ENCODE measurements at regions not wholly inside any gene's neighbourhood (a gene's known extent, or its start where the extent isn't known, plus 50 kb on each side); places are given as distances from the start of the nearest gene placed in this dataset.

DNA sequence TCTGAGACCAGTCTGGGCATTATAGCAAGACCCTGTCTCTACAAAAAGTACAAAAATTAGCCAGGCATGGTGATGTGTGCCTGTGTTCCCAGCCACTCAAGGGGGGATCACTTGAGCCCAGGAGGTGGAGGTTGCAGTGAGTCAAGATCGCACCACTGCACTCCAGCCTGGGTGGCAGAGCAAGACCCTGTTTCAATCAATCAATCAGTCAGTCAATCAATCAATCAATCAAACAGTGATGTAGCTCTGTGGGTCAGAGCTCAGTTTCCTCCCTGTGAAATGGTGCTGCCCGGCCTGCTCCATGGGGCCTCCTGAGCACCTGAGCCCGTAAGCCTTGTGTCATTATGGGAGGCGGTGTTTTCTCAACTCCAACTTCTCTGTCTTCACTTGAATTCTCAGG lies 167.1 kb upstream of the CIBAR2 start:
- Histone ChIP-seq H3K4me2 (ENCODE audit: low read depth, low read length) (no peak overlapping the region), H3K27ac (ENCODE audit: insufficient read depth, low read length) (no peak overlapping the region), H2AK9ac (replicated peaks; ENCODE audit: low read depth, low read length, poor library complexity) (no peak overlapping the region), H3K23ac (ENCODE audit: low read depth, low read length) (no peak overlapping the region), H3K14ac (replicated peaks; ENCODE audit: low read depth, low read length) (no peak overlapping the region; the same call in 1 of the 2 replicates), H3K79me1 (ENCODE audit: low read depth in 1 of 2, low read length in 2 of 2) (peaks cover 0 to 62% of the 10 kb centered on the region in 2 experiments; a peak in 3 of 4 replicates), H2AFZ (replicated peaks; ENCODE audit: low read length, poor library complexity) (no peak overlapping the region), H3K9me1 (ENCODE audit: insufficient read depth, low read length) (0 out of 2 replicates have a peak, but pooled peaks cover 3% of the 10 kb centered on the region), H2BK5ac (ENCODE audit: low read depth, low read length, poor library complexity, severe bottlenecking) (no peak overlapping the region), H2BK120ac (ENCODE audit: low read depth, low read length) (no peak overlapping the region), H3K18ac (ENCODE audit: low read depth, low read length) (no peak overlapping the region), H2BK20ac (ENCODE audit: low read depth, low read length) (no peak overlapping the region), H2BK15ac (ENCODE audit: low read depth, low read length) (no peak overlapping the region), H3K36me3 (ENCODE audit: control insufficient read depth, insufficient read depth, low read length) (0 out of 2 replicates have a peak, but pooled peaks cover 2% of the 10 kb centered on the region), H3K9ac (ENCODE audit: low read depth, low read length) (no peak overlapping the region), H4K91ac (ENCODE audit: insufficient read depth, low read depth, low read length) (no peak overlapping the region), H3K4me1 (ENCODE audit: control insufficient read depth, insufficient read depth, low read length) (peaks cover 4% of the 10 kb centered on the region; the same call in 1 of the 2 replicates), H3K56ac (ENCODE audit: extremely low read depth, insufficient read depth, low read length) (no peak overlapping the region), H3K27me3 (ENCODE audit: control insufficient read depth, insufficient read depth, low read length) (no peaks in the 10 kb centered on the region), H4K8ac (ENCODE audit: low read depth in 2 of 2, low read length in 2 of 2) (no peak overlapping the region), H3K9me3 (ENCODE audit: control insufficient read depth, insufficient read depth, low read length) (no peaks in the 10 kb centered on the region), H3K4ac (ENCODE audit: low read depth, low read length) (no peak overlapping the region), H4K5ac (ENCODE audit: low read depth, low read length) (no peak overlapping the region), H2AK5ac (ENCODE audit: low read depth, low read length) (no peak overlapping the region), H3K4me3 (ENCODE audit: insufficient read depth, low read depth, low read length) (no peak overlapping the region), H4K20me1 (ENCODE audit: insufficient read depth, low read length) (peaks cover 89% of the 10 kb centered on the region)
- dilution Hi-C loops (cut with HindIII; ENCODE audit: low sequenced_read_pairs, unreplicated experiment) (no loop called here), intact Hi-C loops (cut with micrococcal nuclease) (loop anchor here (5.0 to 10.0 kb wide), 2 partner anchors 333 to 435 kb away; partner anchors contain the start of gene GSE1), in situ Hi-C loops (cut with MboI; ENCODE audit: low sequenced_read_pairs) (no loop called here)
- ChIA-PET POLR2A (ENCODE audit: unreplicated experiment) (no interaction called here), CTCF (no interaction called here)
- TF ChIP-seq NFE2L2 (IDR thresholded peaks at IDR 0.05; ENCODE audit: low read depth, low read length) (no peak), RFX5 (IDR thresholded peaks at IDR 0.05; ENCODE audit: low read depth, low read length) (no peak)
- TF ChIP-seq, protein P1, sequence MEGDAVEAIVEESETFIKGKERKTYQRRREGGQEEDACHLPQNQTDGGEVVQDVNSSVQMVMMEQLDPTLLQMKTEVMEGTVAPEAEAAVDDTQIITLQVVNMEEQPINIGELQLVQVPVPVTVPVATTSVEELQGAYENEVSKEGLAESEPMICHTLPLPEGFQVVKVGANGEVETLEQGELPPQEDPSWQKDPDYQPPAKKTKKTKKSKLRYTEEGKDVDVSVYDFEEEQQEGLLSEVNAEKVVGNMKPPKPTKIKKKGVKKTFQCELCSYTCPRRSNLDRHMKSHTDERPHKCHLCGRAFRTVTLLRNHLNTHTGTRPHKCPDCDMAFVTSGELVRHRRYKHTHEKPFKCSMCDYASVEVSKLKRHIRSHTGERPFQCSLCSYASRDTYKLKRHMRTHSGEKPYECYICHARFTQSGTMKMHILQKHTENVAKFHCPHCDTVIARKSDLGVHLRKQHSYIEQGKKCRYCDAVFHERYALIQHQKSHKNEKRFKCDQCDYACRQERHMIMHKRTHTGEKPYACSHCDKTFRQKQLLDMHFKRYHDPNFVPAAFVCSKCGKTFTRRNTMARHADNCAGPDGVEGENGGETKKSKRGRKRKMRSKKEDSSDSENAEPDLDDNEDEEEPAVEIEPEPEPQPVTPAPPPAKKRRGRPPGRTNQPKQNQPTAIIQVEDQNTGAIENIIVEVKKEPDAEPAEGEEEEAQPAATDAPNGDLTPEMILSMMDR (conservative IDR thresholded peaks at IDR 0.05; ENCODE audit: low read depth, low read length) = no peak
- TF ChIP-seq, protein P2, sequence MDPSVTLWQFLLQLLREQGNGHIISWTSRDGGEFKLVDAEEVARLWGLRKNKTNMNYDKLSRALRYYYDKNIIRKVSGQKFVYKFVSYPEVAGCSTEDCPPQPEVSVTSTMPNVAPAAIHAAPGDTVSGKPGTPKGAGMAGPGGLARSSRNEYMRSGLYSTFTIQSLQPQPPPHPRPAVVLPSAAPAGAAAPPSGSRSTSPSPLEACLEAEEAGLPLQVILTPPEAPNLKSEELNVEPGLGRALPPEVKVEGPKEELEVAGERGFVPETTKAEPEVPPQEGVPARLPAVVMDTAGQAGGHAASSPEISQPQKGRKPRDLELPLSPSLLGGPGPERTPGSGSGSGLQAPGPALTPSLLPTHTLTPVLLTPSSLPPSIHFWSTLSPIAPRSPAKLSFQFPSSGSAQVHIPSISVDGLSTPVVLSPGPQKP (IDR thresholded peaks at IDR 0.05; ENCODE audit: borderline replicate concordance, low read depth, low read length) = no peak
- TF ChIP-seq, protein P3, sequence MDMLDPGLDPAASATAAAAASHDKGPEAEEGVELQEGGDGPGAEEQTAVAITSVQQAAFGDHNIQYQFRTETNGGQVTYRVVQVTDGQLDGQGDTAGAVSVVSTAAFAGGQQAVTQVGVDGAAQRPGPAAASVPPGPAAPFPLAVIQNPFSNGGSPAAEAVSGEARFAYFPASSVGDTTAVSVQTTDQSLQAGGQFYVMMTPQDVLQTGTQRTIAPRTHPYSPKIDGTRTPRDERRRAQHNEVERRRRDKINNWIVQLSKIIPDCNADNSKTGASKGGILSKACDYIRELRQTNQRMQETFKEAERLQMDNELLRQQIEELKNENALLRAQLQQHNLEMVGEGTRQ (IDR thresholded peaks at IDR 0.05; ENCODE audit: low read depth, low read length) = no peak
- DNase-seq (no peak), ATAC-seq (ENCODE audit: low read depth) (no peak)
- no CpG with 5 or more reads among the region's 4 CpGs for WGBS, 2 experiments (ENCODE audit: extremely low coverage in 2 of 2, insufficient read length in 1 of 2)
- no TSS peak for BruUV-seq (replicated peaks)

All from IMR-90 (cell line).